Caki2 (cell line): ENCODE measurements at regions not wholly inside any gene's neighbourhood (a gene's known extent, or its start where the extent isn't known, plus 50 kb on each side); places are given as distances from the start of the nearest gene placed in this dataset.
"Not testable (repeated sequence)": the region's sequence is repeated elsewhere in the genome, so short reads cannot be mapped to it uniquely, and the experiment has no call there.

ENCODE experiments used
- DNase-seq: peaks from one replicate; pipeline ENCODE4 v3.0.0-alpha.2; 2015; ENCODE audit warnings: low read depth
- in situ Hi-C: cut with HindIII; loops from 2 replicates; pipeline ENCODE4 v1.10.0; 2016; ENCODE audit warnings: low sequenced_read_pairs, low pct_unique_long_range_greater_than_20kb, mixed read lengths

DNA sequence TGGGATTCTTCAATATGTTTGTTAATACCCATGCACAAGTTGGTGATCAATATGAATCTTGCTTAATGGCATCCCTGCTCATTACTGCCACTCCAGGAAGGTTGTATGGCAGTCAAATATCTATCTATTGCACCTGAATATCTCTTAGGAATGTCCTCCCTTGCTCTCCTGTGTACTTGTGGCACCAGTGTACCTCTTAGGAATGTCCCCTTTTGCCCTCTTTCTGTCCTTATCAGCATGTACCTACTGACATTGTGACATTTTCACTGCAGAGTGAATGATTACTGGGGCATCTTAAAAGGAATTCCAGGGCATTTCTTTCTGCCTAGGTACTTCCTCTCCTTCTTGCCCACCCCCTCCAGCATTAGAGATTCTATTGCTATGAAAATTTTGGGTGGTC lies 163.8 kb upstream of the CENPE start:
- in situ Hi-C loops: no loop called here
- DNase-seq: no peak

GRCh38 chr4:103359900-103360299 lies 161.8 kb upstream of the CENPE start:
- in situ Hi-C loops: no loop called here
- DNase-seq: no peak

GRCh38 chr4:103354006-103354405 lies 155.9 kb upstream of the CENPE start:
- in situ Hi-C loops: no loop called here

GRCh38 chr4:103329642-103330041 lies 131.5 kb upstream of the CENPE start:
- in situ Hi-C loops: no loop called here
- DNase-seq: no peak

More at GRCh38 chr4:103354006-103354405, 155.9 kb upstream of the CENPE start:
- DNase-seq: no peak

GRCh38 chr4:103324811-103325210 lies 126.7 kb upstream of the CENPE start:
- no peak for DNase-seq
- in situ Hi-C loops: no loop called here

GRCh38 chr4:103318327-103318726 lies 120.2 kb upstream of the CENPE start:
- in situ Hi-C loops: no loop called here
- DNase-seq: no peak

GRCh38 chr4:103308248-103308561 lies 110.1 kb upstream of the CENPE start:
- in situ Hi-C loops: no loop called here
- no peak for DNase-seq

- no peak for DNase-seq
Measured at GRCh38 chr4:103307453-103308247, 109.5 kb upstream of the CENPE start.

DNA sequence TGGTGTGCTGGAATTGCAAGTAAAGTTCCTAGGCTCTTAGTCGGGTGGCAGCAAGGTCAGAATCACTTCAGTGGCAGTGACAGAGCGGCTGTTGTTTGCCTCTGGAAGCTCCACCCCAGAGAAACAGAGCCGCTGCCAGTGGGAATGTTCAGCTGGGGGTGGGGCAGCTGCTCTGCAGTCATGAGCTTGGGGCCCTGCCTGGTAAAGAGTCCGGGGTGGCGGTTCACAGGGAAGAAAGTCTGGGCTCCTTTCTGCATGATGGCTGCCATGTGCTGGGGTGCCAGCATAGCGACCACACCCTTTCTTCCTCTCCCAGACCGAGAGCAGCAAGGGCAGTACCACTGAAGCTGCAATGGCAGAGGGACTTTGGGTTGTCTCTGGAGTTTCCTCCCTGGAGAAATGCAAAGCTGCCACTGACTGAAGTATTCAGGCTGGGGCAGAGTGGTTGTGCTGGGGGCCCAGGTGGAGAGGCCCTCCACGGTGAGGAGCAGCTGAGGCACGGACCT lies 108.8 kb upstream of the CENPE start:
- DNase-seq: no peak
- in situ Hi-C loops: no loop called here

More at GRCh38 chr4:103307453-103308247, 109.5 kb upstream of the CENPE start:
- in situ Hi-C loops: no loop called here

GRCh38 chr4:103305355-103305754 lies 107.2 kb upstream of the CENPE start:
- in situ Hi-C loops: no loop called here
- DNase-seq: no peak

- in situ Hi-C loops: no loop called here
- DNase-seq: no peak
Measured at GRCh38 chr4:103303011-103303410, 104.9 kb upstream of the CENPE start.

DNA sequence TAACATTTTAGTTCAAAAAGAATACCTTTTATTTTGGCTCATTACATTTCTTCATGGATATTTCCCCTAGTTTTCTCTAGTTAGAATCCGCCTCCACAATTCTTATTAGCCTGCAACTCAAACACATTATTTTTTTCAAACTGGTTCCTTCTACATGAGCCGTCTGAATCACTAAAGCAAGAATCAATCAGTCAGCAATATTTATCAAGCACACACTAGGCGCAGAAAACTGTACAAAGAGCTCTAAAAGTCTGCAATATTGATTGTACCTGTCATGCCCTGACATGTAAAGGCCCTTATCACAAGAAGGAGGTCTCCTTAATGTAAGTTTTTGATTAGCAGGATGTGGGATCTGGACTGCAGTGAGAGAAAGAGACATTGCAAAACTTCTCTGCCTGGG lies 94.8 kb upstream of the CENPE start:
- no peak for DNase-seq
- in situ Hi-C loops: no loop called here

DNA sequence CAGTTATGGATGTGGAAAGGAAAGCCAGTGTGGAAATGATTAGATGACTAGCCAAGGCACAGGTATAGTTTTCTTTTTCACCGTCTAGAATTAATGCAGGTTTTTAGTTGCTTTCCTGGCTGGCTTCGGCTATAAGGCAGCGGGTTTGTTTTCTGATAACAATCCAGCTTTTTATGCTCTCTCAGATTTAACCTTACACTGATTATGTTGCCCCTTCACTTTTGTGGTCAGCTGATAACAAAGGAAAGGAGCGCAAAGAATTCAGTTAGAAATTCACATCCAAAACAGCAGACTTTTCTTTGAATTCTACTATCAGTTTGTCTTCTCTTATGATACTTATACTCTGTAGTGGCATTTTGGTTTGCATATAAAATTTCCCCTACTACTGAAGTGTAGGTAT lies 94.2 kb upstream of the CENPE start:
- in situ Hi-C loops: no loop called here
- no peak for DNase-seq

- no peak for DNase-seq
- in situ Hi-C loops: no loop called here
Measured at GRCh38 chr4:103289186-103289585, 91.0 kb upstream of the CENPE start.

DNA sequence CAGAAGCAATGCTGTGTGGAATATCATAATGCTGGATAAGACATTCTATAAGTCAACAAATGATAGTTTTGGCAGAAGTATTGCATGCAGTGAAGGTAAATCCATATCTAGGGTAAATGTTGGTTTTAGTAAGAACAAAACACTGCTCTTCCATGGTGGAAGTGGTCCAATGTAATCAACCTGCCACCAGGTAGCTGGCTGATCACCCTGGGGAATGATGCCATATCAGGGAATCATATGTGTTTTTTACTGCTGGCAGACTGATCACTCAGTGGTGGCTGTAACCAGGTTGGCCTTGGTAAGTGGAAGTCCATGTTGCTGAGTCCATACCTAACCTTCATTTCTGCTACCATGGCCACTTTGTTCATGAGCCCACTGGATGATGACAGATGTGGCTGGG lies 74.0 kb upstream of the CENPE start:
- in situ Hi-C loops: no loop called here
- DNase-seq: no peak

DNA sequence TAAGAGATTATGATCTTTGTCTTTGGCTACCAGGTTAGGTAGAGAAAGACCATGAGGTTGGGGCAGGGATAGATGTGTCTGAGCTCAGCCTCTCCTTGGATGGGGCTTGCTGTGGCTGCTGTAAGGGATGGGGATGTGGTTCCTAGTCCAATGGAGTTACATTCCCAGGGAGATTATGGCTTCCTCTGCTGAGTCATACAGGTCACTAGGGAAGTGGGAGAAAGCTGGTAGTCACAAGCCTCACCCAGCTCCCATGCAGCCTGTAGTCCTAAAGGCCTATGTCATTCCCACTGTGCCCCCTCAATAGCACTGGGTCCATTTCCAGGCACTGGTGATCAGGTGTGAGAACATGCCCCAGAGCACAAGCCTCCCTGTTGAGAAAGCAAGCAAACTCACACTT lies 70.6 kb upstream of the CENPE start:
- in situ Hi-C loops: no loop called here
- DNase-seq: no peak

DNA sequence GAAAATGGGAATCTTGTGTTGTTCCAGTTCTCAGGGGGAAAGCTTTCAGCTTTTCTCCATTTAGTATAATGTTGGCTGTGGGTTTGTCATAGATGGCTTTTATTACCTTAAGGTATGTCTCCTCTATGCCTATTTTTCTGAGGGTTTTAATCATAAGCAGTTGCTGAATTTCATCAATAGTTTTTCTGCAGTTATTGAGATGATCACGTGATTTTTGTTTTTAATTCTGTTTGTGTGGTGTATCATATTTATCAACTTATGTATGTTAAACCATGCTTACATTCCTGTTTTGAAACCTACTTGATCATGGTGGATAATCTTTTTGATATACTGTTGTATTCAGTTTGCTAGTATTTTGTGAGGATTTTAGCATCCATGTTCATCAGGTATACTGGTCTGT lies 66.8 kb upstream of the CENPE start:
- DNase-seq: no peak
- in situ Hi-C loops: no loop called here

DNA sequence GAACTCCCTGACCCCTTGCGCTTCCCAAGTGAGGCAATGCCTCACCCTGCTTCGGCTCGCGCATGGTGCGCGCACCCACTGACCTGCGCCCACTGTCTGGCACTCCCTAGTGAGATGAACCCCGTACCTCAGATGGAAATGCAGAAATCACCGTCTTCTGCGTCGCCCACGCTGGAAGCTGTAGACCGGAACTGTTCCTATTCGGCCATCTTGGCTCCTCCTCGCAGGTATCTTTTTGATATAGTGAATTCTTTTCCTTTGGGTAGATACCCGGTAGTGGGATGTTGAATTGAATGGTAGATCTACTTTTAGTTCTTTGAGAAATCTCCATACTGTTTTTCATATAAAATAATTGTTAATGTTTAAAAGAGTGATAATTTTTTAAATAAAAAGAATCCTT lies 57.9 kb upstream of the CENPE start:
- DNase-seq, in situ Hi-C loops: not testable (repeated sequence)
